Umbilical cord (tissue), 1 donor: ENCODE measurements at regions not wholly inside any gene's neighbourhood (a gene's known extent, or its start where the extent isn't known, plus 50 kb on each side); places are given as distances from the start of the nearest gene placed in this dataset.
A peak's percentile ranks its signal among the peaks of the same experiment; 100 is the strongest.
"Not testable (repeated sequence)": the region's sequence is repeated elsewhere in the genome, so short reads cannot be mapped to it uniquely, and the experiment has no call there.

ENCODE experiments used
- DNase-seq: peaks from one replicate; pipeline ENCODE4 v3.0.0-alpha.2; 2015; ENCODE audit warnings: low spot score

- no peak for DNase-seq
Measured at GRCh38 chr2:62334440-62335058, 138.6 kb downstream of the B3GNT2 start.

GRCh38 chr2:62334009-62334408 lies 138.1 kb downstream of the B3GNT2 start:
- no peak for DNase-seq

- DNase-seq: no peak
Measured at GRCh38 chr2:62330959-62331358, 135.0 kb downstream of the B3GNT2 start.

DNA sequence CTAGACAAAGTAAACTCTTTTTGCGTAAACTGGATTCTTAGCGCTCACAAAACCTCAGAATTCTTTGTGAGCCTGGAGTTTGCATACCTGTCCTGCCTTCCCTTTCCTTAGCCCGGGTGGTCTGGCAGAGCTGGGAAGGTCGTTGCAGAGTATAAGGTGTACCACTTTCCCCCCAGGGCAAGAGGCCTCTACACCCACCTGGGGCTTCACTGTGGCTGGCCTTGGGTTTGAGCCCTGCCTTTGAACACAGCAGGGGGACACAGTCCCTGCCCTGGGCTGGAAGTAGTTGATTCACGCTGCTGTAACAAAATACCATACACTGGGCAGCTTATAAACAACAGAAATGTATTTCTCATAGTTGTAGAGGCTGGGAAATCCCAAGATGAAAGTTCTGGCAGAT lies 133.9 kb downstream of the B3GNT2 start:
- DNase-seq: no peak

DNA sequence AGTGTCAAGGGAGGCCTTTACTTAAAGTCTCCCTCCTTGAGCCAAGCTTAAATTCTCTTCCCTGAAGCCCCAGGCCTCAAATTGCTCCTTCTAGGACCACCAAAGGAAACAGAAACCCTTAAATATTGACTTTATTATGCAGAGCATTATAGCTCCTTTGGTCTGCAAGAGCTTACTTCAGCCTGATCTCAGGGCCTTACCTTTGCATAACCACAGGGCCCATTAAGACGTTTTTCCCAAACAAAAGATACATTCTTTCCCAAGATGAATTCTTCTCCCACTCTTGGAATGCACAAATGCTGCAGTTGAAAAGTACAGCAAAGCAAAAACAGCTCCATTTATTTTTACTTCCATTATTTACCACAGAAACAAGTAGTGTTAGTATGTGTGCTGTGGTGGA lies 130.8 kb downstream of the B3GNT2 start:
- DNase-seq: no peak

DNA sequence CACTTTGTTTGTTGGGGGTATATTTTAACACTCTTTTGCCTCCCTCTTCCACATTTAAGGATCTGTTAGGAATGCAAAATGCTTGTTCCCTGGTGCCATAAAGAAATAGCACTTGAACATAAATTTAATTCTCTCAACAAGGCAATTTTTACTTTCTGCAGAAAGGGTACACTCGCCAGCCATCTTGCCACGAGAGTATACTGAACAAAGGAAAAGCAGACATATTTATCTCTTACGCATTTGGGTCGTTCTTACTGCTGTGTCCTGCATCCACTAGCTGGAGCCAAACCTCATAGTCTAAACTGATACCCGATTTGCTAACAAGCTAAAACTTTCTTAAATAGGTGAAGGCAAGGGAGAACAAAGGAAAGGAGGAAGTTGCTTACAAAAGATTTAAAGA lies 129.5 kb downstream of the B3GNT2 start:
- no peak for DNase-seq

GRCh38 chr2:62321380-62322289 lies 125.7 kb downstream of the B3GNT2 start:
- DNase-seq: no peak

GRCh38 chr2:62320657-62321357 lies 124.9 kb downstream of the B3GNT2 start:
- no peak for DNase-seq

GRCh38 chr2:62320137-62320536 lies 124.2 kb downstream of the B3GNT2 start:
- DNase-seq: not testable (repeated sequence)

DNA sequence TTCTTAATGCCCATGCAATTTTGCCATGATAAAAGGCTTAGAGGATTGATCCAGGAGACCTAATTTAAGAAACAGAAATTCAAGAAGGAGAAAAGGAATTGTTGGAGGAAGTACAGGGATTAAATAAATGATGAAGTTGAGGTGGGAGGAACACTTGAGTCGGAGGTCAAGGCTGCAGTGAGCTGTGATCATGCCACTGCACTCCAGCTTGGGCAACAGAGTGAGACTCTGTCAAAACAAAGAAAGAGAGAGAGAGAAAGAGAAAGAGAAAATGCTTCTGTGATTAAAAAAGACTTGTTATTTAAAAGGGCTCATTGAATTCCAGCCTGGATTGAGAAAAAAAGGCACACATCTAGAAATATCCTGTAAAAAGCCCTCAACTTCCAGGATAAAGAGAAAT lies 123.2 kb downstream of the B3GNT2 start:
- no peak for DNase-seq

DNA sequence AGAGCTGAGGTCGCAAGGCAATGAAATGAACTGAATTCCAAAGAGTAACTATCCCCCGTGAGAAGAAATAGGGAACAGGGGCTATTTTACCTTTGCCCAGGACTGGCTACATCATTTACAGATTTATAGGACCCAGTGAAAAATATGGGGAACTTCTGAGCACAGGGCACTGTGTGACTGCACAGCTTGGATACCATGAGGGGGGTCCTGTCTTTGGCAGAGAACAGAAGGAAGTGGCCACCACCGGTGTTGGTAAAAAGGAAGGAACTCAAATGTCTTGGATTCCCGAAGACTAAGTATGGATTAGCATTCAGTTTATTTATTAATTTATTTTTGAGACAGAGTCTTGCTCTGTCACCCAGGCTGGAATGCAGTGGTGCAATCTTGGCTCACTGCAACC lies 119.6 kb downstream of the B3GNT2 start:
- no peak for DNase-seq

DNA sequence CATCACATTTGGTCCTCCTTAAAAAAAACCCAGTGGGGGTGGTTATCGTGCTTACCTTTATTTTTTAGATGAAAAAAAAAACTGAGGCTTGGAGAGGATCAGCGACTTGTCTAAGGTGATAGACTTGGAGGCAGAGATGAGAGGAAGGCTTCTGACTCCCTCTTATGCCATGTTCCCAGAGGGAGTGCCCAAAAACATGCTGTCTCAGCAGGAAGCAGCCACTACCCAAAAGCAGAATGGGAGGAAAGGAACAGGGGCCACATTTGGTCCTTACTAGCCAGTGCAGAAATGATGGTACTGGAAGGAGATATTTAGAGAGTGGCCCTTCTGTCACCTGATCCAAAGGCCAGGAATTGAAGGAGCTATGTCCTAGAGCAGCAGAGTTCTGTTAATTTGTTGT lies 118.4 kb downstream of the B3GNT2 start:
- no peak for DNase-seq

DNA sequence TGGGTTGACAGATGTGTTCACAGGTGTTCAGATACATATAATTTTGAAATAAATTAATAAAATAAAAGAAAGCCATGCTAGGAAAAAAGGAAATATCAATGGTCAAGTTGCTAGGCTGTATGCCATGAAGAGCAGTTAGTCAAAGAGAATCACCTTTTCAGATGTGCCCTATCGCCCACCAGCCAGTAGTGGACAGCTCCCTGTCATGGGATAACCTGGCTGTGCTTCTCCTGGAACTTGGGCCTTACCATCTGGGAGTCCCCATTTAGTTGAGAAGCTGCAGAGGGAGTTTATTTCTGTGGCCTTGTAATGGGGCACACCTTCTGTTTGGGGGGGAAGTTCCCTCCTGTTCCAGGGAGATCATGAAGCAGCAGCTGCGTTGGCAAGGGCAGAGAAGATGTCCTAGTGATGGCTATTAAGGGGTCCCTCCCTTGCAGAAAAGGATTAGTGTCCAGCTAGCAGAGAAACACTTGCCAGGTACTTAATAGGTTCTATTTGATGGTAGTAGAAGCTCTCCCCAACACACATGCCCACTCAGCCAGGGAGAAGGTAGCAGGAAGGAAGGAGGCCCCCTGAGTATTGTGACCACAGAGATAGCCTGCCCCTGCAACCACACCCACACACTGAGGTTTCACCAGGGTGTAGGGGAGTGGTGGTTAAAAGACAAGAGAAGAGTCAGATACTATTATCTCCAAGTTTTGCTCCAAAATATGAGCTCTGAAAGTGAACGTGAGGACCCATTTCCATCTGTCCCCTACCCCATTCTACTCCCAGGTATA lies 117.7 kb downstream of the B3GNT2 start:
- DNase-seq: no peak

DNA sequence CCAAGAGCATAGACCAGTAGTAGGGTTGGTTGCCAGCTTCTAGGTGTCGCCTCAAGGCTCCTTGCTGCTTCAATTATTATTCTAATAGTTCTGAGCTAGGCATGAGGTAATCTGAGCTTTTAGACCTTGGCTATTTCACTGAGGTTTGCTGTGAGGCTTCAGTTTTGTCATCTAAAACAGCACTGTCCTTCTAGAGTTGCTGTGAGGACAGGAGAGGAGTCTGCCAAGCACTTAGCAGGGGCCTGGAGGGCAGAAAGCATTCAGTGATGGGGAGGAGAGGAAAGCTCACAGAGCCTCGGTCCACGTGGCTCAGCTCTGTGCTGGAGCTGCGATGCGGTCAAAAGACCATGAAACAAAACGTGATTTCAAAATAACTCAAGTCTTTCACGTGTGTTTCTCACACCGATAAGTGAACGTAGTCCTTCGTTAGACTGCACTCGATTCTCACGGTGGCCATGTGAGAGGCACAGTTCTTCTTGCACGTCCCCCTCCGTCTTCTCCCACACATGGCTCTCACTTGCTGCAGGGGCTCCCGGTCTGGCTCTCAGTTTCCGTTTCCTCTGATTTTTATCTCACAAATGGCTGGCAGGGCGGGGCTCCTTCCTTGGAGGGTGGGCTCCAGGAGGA lies 113.7 kb downstream of the B3GNT2 start:
- DNase-seq: peak; percentile 18

DNA sequence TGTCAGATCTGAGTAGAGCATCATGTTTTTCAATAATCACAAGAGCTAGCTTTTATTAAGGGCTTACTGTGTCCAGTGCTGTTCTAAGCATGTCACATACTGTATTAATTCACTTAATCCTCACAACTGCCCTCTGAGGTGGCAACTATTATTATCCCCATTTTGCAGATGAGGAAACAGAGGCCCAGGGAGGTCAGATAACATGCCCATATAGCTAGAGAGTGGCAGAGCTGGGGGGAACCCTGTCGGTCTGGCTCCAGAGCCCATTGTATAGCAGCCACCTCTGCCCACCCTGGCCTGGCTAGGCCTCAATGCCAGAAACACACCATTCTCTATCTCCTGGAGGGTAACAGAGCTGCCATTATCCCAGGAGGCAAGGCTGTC lies 113.2 kb downstream of the B3GNT2 start:
- no peak for DNase-seq

DNA sequence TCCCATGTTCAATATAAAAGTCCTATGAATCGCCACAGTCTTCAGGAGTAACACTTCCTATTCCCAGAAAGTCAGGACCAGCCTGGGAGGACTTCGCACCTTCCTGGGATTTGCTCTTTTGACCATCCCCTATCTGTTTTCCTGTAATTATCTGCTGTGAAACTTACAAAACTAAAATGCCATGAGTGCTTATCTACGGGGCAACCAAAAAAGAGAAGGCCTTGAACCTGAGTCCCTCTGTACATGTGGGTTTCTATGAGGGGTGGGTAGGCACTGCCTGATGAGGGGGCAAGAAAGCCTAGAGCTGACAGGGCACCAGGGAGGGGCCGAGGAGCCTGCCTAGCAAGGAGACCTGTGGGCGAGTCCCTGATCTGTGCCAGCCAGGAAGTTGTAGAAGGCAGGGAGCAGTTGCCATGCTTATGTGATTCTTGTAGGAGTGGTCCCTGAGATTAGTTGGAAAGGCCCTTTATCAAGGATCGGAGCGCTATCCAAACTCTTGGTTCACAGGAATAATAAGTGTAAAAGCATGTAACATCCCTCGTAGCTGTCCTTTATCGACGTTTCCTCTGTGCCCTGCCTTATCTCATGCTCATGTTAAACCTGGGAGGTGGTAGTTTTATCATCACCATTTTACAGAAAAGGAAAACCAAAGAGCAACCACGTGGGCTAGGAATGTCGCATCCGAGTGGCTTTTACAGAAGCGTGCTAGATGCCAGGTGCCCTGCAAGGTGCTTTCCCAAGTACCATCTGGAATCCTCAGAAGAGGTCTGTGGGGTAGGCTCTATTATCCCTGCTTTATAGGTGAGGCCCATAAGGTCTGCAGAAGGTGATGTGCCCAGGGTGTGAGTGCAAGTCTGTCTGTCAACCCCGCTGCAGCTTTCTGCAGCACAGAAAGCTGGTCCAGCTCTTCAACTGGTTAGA lies 111.8 kb downstream of the B3GNT2 start:
- DNase-seq: no peak

- DNase-seq: peak; percentile 47
Measured at GRCh38 chr2:62306751-62307468, 111.0 kb downstream of the B3GNT2 start.

- peak; percentile 75 for DNase-seq
Measured at GRCh38 chr2:62305421-62306176, 109.7 kb downstream of the B3GNT2 start.
